Activated CD4-positive, alpha-beta memory T cell treated with anti-CD3 and anti-CD28 coated beads for 36 hours (primary cell): ENCODE measurements at regions not wholly inside any gene's neighbourhood (a gene's known extent, or its start where the extent isn't known, plus 50 kb on each side); places are given as distances from the start of the nearest gene placed in this dataset.
A peak's percentile ranks its signal among the peaks of the same experiment; 100 is the strongest.
"Not testable (repeated sequence)": the region's sequence is repeated elsewhere in the genome, so short reads cannot be mapped to it uniquely, and the experiment has no call there.

Experiments used
- CTCF ChIA-PET: fragments of 350-600 bp; sonication (Branson Sonifier 250); formaldehyde crosslinking; loops from one replicate; lab custom pipeline; 2021; ENCODE audit warnings: antibody characterized with exemption, inconsistent platforms; lab: Charles Lee
- POLR2A ChIA-PET: fragments of 350-600 bp; sonication (Branson Sonifier 250); formaldehyde crosslinking; loops from one replicate; lab custom pipeline; 2021; ENCODE audit warnings: antibody characterized with exemption; lab: Charles Lee
- DNase-seq: peaks from one replicate; pipeline ENCODE4 v3.0.0-alpha.2; 2020
- H3K27ac Mint-ChIP-seq: one replicate; pipeline ENCODE4 v1.8.0; 2021; ENCODE audit warnings: mixed read lengths
- H3K27me3 Mint-ChIP-seq: one replicate; pipeline ENCODE4 v1.8.0; 2021; ENCODE audit warnings: mixed read lengths
- H3K36me3 Mint-ChIP-seq: one replicate; pipeline ENCODE4 v1.8.0; 2021; ENCODE audit warnings: mixed read lengths
- H3K4me1 Mint-ChIP-seq: one replicate; pipeline ENCODE4 v1.8.0; 2021; ENCODE audit warnings: low read depth, mixed read lengths
- H3K4me3 Mint-ChIP-seq: one replicate; pipeline ENCODE4 v1.8.0; 2021; ENCODE audit warnings: mild to moderate bottlenecking, mixed read lengths
- H3K9me3 Mint-ChIP-seq: one replicate; pipeline ENCODE4 v1.8.0; 2021; ENCODE audit warnings: mixed read lengths
- intact Hi-C: fragments of 100-400 bp; cut with micrococcal nuclease; formaldehyde crosslinking; loops from one replicate; pipeline ENCODE4 v1.15.1; 2023

DNA sequence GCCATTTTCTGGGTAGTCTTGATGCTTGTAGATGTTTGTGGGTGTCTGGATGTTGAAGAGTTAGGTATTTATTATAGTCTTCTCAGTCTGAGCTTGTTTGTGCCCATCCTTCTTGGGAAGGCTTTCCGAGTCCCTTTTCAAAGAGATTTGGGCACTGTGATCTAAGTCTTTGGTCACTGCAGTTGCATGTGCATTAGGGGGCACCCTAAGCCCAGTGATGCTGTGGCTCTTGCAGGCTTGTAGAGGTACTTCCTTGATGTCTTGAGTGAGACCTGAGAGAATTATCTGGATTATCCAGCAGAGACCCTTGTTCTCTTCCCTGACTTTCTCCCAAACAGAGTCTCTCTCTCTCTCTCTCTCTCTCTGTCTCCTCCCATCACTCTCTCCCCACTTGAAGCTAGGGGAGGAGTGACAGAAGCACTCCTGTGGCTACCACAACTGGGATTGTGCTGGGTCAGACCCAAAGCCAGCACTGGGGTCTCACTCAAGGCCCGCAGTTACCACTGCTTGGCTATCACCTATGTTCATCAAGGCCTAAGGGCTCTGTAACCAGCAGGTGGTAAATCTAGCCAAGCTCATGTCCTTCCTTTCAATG lies 68.5 kb downstream of the TMCO5A start:
- H3K36me3 Mint-ChIP-seq, result no peaks in the 10 kb centered on the region
- DNase-seq, result peak; percentile 30
- no peak overlapping the region for H3K4me3 Mint-ChIP-seq
- POLR2A ChIA-PET, result no interaction called here
- no peak overlapping the region for H3K27ac Mint-ChIP-seq
- H3K4me1 Mint-ChIP-seq, result no peaks in the 10 kb centered on the region
- intact Hi-C loops, result loop anchor here (1.0 kb wide), 1 partner anchor 351 kb away; no protein-coding TSS in a partner anchor
- CTCF ChIA-PET, result no interaction called here
- H3K9me3 Mint-ChIP-seq, result no peaks in the 10 kb centered on the region
- H3K27me3 Mint-ChIP-seq, result no peaks in the 10 kb centered on the region

DNA sequence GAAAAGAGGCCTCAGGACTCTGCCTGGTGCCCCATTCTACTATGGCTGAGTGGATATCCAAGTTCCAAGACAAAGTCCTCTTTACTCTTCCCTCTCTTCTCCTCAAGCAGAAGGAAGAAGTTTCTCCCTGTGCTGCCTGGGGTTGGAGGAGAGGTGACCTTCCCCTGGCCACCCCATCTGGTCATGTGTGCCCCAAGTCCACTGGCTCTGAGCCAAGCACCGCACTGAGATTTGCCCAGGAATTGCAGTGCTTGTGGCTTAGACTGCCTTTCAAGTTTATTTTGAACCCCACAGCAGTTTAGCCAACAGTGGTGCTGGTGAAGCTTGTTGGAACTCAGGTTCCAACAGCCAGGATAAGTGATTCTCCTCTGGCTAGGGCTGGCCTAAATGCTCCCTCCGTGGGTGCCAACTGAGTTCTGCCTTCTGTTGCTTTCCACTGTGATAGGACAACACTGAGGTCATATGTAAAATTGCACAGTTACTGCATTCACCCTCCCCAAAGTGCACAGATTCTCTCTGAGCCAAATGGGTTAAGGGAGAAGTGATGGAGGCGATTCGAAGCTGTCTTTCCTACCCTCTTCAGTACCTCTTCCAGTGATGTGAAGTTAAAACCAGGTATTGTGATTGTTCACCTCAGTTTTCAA lies 69.9 kb downstream of the TMCO5A start:
- Mint-ChIP-seq H3K4me1 (no peaks in the 10 kb centered on the region), H3K27me3 (no peaks in the 10 kb centered on the region), H3K36me3 (no peaks in the 10 kb centered on the region), H3K9me3 (no peaks in the 10 kb centered on the region), H3K27ac (no peak overlapping the region), H3K4me3 (no peak overlapping the region)
- ChIA-PET CTCF (no interaction called here), POLR2A (no interaction called here)
- intact Hi-C loops, result no loop called here
- no peak for DNase-seq

DNA sequence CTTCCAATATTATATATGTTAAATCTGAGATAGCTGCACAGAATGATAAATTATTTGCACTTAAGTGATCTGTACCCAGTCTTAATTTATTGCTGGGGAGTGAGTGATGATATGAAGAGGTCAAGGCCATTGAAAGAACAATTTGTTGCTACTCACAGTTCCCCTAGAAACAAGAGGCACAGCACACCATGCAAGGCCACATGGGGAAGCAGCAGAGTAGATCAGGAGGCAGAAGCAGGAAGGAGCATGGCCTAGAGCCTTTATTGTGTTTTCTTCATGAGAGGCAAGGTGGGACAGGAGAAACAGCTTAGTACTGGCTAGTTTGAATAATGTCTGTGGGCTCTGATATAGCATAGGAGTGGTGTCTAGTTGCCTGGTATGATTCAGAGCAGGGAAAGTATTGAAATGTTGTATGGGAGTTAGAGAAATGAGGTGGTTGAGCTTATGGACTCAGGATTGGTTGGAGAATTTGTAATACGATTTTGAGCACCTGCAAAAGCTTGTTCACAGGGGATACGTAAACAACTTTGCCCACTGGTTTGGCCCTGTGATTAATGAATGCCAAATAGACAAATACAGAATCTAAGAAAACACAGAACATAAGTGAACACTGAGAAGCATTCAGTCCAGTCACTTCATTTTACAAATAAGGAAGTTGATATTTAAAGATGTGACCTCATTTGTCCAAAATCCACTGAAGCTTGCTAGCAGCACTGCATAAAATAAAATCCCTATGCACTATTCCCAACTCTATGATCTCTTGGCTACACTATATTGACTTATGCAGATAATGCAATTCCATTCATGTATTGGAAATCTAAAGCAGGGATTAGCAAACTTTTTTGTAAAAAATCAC lies 71.7 kb downstream of the TMCO5A start:
- no peaks in the 10 kb centered on the region for H3K4me1 Mint-ChIP-seq
- H3K27ac Mint-ChIP-seq, result no peak overlapping the region
- no peaks in the 10 kb centered on the region for H3K36me3 Mint-ChIP-seq
- intact Hi-C loops, result no loop called here
- no peak overlapping the region for H3K4me3 Mint-ChIP-seq
- POLR2A ChIA-PET, result interaction anchor here (0.6 kb wide), 1 partner anchor 977 kb away, joined by 3 read pairs; no protein-coding TSS in a partner anchor
- no peaks in the 10 kb centered on the region for H3K9me3 Mint-ChIP-seq
- no peaks in the 10 kb centered on the region for H3K27me3 Mint-ChIP-seq
- CTCF ChIA-PET, result interaction anchor here (2.5 kb wide), 1 partner anchor 10 kb away, joined by 9 read pairs; no protein-coding TSS in a partner anchor
- DNase-seq, result no peak

- no peak overlapping the region for H3K27ac Mint-ChIP-seq
- H3K9me3 Mint-ChIP-seq, result no peaks in the 10 kb centered on the region
- no peaks in the 10 kb centered on the region for H3K36me3 Mint-ChIP-seq
- intact Hi-C loops, result no loop called here
- H3K27me3 Mint-ChIP-seq, result peaks cover 4% of the 10 kb centered on the region
- no peak overlapping the region for H3K4me3 Mint-ChIP-seq
- CTCF ChIA-PET, result no interaction called here
- no peaks in the 10 kb centered on the region for H3K4me1 Mint-ChIP-seq
- no peak for DNase-seq
- POLR2A ChIA-PET, result no interaction called here
Measured at GRCh38 chr15:38010395-38010794, 76.0 kb downstream of the TMCO5A start.

- Mint-ChIP-seq H3K27me3 (peaks cover 4% of the 10 kb centered on the region), H3K9me3 (no peaks in the 10 kb centered on the region), H3K27ac (no peak overlapping the region), H3K36me3 (no peaks in the 10 kb centered on the region), H3K4me3 (no peak overlapping the region), H3K4me1 (no peaks in the 10 kb centered on the region)
- ChIA-PET POLR2A (no interaction called here), CTCF (interaction anchor here (0.9 kb wide), 1 partner anchor 342 kb away, joined by 4 read pairs; no protein-coding TSS in a partner anchor)
- DNase-seq, result no peak
- intact Hi-C loops, result no loop called here
Measured at GRCh38 chr15:38012894-38013293, 78.5 kb downstream of the TMCO5A start.

DNA sequence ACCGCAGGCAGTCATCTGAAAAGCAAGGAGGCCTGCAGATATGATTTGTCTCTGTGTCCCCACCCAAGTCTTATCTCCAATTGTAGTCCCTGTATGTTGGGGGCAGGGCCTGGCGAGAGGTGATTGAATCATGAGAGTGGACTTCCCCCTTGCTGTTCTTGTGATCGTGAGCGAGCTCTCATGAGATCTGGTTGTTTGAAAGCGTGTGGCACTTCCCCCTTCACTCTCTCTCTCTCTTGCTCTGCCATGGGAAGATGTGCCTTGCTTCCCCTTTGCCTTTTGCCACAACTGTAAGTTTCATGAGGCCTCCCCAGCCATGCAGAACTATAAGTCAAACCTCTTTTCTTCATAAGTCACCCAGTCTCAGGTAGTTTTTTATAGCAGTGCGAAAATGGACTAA lies 83.3 kb downstream of the TMCO5A start:
- H3K4me3 Mint-ChIP-seq, result no peak overlapping the region
- H3K4me1 Mint-ChIP-seq, result no peaks in the 10 kb centered on the region
- H3K9me3 Mint-ChIP-seq, result no peaks in the 10 kb centered on the region
- peaks cover 8% of the 10 kb centered on the region for H3K27me3 Mint-ChIP-seq
- no peaks in the 10 kb centered on the region for H3K36me3 Mint-ChIP-seq
- POLR2A ChIA-PET, result no interaction called here
- H3K27ac Mint-ChIP-seq, result no peak overlapping the region
- CTCF ChIA-PET, result no interaction called here
- no peak for DNase-seq
- intact Hi-C loops, result no loop called here

GRCh38 chr15:38019066-38019465 lies 84.6 kb downstream of the TMCO5A start:
- Mint-ChIP-seq H3K27me3 (peaks cover 8% of the 10 kb centered on the region), H3K27ac (no peak overlapping the region), H3K9me3 (no peaks in the 10 kb centered on the region), H3K4me1 (no peaks in the 10 kb centered on the region), H3K4me3 (no peak overlapping the region), H3K36me3 (no peaks in the 10 kb centered on the region)
- CTCF ChIA-PET, result no interaction called here
- intact Hi-C loops, result no loop called here
- POLR2A ChIA-PET, result no interaction called here
- no peak for DNase-seq

- no peaks in the 10 kb centered on the region for H3K36me3 Mint-ChIP-seq
- H3K4me1 Mint-ChIP-seq, result no peaks in the 10 kb centered on the region
- CTCF ChIA-PET, result no interaction called here
- intact Hi-C loops, result no loop called here
- no peak for DNase-seq
- H3K27ac Mint-ChIP-seq, result no peak overlapping the region
- peaks cover 5% of the 10 kb centered on the region for H3K27me3 Mint-ChIP-seq
- no peak overlapping the region for H3K4me3 Mint-ChIP-seq
- no peaks in the 10 kb centered on the region for H3K9me3 Mint-ChIP-seq
- POLR2A ChIA-PET, result no interaction called here
Measured at GRCh38 chr15:38021259-38021658, 86.8 kb downstream of the TMCO5A start.

GRCh38 chr15:38024293-38025091 lies 90.1 kb downstream of the TMCO5A start:
- POLR2A ChIA-PET, result no interaction called here
- Mint-ChIP-seq H3K36me3 (no peaks in the 10 kb centered on the region), H3K9me3 (no peaks in the 10 kb centered on the region), H3K27me3 (peaks cover 5% of the 10 kb centered on the region), H3K4me3 (no peak overlapping the region), H3K27ac (no peak overlapping the region), H3K4me1 (no peaks in the 10 kb centered on the region)
- CTCF ChIA-PET, result interaction anchor here (0.7 kb wide), 1 partner anchor 260 kb away, joined by 3 read pairs; no protein-coding TSS in a partner anchor
- intact Hi-C loops, result no loop called here
- no peak for DNase-seq

- CTCF ChIA-PET, H3K4me1 Mint-ChIP-seq, H3K36me3 Mint-ChIP-seq, H3K27ac Mint-ChIP-seq, POLR2A ChIA-PET, H3K4me3 Mint-ChIP-seq, H3K27me3 Mint-ChIP-seq, DNase-seq, H3K9me3 Mint-ChIP-seq, intact Hi-C loops: not testable (repeated sequence)
Measured at GRCh38 chr15:38025656-38026055, 91.2 kb downstream of the TMCO5A start.

GRCh38 chr15:38028869-38029268 lies 94.4 kb downstream of the TMCO5A start:
- no peaks in the 10 kb centered on the region for H3K9me3 Mint-ChIP-seq
- H3K36me3 Mint-ChIP-seq, result no peaks in the 10 kb centered on the region
- POLR2A ChIA-PET, result no interaction called here
- DNase-seq, result no peak
- intact Hi-C loops, result no loop called here
- CTCF ChIA-PET, result no interaction called here
- no peaks in the 10 kb centered on the region for H3K27me3 Mint-ChIP-seq
- H3K4me1 Mint-ChIP-seq, result no peaks in the 10 kb centered on the region
- H3K27ac Mint-ChIP-seq, result no peak overlapping the region
- H3K4me3 Mint-ChIP-seq, result no peak overlapping the region

DNA sequence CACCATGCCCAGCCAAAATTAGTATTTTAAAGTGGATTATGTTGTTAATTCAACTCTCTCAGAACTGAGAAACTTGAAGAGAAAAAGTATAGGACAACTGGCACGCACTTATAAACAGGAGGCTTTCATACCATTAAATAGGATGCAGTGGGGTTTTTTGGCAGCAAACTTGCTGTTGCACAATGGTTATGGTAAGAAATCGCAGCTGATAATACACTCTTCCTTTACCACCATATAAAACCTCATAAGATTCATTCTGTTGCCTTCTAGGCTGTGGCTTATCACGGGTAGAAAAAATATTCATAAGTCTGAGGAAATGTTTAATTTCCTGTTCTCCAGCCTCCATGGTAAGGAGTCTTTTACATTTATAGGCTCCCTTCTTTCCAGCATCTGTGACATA lies 95.3 kb downstream of the TMCO5A start:
- Mint-ChIP-seq H3K4me3 (no peak overlapping the region), H3K27ac (no peak overlapping the region), H3K36me3 (no peaks in the 10 kb centered on the region), H3K27me3 (no peaks in the 10 kb centered on the region), H3K4me1 (no peaks in the 10 kb centered on the region), H3K9me3 (no peaks in the 10 kb centered on the region)
- DNase-seq, result no peak
- ChIA-PET POLR2A (no interaction called here), CTCF (no interaction called here)
- intact Hi-C loops, result no loop called here
